NCI-H1092 (cell line): ENCODE measurements at regions not wholly inside any gene's neighbourhood (a gene's known extent, or its start where the extent isn't known, plus 50 kb on each side); places are given as distances from the start of the nearest gene placed in this dataset.
"Not testable (repeated sequence)": the region's sequence is repeated elsewhere in the genome, so short reads cannot be mapped to it uniquely, and the experiment has no call there.

ENCODE experiments used
- DNase-seq: peaks from one replicate; lab custom pipeline; 2025; lab: John Stamatoyannopoulos, UW

DNA sequence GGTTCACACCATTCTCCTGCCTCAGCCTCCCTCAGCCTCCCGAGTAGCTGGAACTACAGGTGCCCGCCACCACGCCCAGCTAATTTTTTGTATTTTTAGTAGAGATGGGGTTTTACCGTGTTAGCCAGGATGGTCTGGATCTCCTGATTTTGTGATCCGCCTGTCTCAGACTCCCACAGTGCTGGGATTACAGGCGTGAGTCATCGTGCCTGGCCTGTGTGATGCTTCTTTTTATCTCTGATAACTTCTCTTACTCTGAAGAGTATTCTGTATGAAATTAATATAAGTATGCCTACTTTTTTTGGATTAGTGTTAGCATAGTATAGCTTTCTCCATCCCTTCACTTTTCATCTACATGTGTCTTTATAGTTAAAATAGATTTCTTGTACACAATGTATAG is 180.8 kb upstream of the GALNT15 start:
- DNase-seq: not testable (repeated sequence)

DNA sequence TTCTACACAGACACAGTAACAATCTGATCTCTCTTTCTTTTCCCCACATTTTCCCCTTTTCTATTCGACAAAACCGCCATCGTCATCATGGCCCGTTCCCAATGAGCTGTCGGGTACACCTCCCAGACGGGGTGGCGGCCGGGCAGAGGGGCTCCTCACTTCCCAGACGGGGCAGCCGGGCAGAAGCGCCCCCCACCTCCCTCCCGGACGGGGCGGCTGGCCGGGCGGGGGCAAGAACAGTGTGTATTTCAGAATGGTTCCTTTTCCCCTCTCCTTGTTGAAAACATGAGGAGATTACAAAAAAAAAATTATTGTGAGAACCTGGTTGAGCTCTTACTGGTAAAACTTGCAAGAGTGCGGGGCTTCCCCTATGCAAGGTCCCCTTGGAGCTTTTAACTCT is 178.0 kb upstream of the GALNT15 start:
- DNase-seq: not testable (repeated sequence)

DNA sequence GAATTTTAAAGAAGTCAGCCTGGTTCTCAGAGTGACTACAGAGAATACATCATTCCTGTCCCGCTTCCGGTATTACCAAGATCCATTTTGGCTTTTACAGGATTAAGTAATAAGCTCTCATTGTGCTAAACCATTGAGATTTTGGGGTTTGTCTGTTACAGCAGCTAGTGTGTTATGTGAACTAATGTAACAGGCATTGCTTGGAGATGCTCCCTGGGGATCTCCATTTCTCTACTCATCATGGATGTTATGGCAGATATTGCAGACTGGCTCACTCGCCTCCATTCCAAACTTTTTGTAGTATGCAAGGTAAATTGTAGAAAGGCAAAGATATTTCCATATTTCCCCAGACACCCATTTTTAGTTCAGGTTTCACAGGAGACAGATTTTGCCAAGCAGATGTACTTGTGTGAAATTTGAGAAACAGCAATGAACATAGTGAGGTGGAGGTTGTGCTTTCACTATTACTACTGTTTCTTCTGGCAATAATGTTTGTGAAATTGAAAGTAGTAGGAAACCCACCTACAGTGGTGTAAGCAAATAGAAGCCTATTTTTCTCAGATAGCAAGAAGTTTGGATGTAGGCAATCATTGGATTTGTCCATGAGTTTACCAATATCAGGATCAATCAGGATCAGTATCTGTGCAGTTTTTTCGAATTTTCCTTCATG is 177.1 kb upstream of the GALNT15 start:
- DNase-seq: no peak

DNA sequence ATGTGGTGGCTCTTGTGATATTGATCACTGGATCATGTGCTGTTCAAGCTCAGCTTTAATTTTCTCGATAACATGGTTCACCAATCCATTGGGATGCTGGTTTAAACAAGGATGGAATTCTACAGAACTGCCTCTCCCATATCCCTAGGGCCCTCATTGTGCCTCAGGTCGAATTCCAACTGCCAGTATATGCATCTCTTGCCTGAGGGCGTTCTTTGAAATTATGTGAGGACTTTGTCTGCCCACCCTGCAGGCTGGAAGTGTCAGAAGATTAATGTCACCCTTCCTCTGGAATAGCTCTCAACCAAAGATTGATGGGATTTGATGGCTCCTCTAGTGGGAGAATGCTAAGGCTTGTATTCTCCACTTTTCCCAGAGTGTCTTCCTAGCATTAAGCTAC is 175.6 kb upstream of the GALNT15 start:
- DNase-seq: no peak

DNA sequence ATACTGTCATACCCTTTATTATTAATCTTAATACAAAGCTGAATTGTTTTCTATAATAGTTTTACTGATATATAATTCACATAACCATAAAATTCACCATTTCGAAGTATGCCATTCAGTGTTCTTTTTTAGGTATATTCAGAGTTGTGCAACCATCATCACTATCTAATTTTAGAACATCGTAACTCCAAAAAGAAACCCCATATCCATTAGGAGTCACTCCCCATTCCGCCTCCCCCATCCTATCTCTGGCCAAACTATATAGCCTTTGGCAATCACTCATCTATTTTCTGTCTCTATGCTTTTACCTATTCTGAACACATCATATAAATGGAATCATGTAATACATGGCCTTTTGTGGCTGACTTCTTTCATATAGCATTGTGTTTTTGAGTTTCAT is 169.7 kb upstream of the GALNT15 start:
- no peak for DNase-seq

DNA sequence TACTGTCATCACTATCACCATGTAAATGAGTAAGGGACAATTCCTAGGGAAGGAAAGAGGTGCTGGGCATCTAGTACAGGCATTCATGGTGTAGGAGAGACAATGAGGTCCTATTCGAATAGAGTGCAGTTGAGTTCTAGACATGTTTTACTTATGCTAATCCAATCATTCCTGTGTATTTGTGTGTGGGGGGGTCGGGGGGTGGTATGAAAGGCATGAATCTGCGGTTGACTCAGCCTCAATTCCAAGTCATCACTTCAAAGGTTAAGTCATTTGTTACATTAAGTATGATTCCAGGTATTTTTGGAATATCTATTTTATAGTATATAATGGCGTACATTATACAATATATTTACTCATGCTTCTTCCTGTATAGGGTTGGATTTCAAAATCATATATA is 163.1 kb upstream of the GALNT15 start:
- no peak for DNase-seq

DNA sequence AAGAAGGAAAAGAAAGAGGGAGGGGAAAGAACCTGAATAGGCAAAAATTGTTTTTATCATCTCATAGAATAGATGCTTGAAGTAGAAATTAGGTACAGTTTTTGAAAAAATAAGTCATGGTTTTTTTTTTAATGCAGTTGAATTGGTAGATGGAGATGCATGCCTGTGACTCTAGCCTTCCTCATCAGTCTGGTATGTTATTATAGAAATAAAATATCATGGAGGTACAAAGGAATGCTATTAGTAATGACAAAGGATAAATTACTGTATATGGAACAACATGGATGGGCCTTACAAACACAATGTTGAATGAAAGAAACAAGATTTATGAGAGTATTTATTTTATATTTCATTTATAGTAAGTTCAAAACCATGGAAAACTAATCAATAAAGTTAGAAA is 162.4 kb upstream of the GALNT15 start:
- no peak for DNase-seq

DNA sequence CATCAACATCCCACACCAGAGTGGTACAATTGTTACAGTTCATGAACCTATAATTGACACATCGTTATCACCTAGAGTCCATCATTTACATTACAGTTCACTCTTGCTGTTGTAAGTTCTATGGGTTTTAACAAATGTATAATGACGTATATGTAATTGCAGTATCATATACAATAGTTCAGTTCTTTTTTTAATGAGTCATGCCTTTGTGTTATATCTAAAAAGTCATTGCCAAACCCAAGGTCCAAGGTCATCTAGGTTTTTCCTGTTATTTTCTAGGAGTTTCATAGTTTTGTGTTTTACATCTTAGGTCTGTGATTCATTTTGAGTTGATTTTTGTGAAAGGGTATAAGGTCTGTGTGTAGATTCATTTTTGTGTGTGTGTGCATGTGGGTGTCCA is 160.9 kb upstream of the GALNT15 start:
- DNase-seq: no peak

DNA sequence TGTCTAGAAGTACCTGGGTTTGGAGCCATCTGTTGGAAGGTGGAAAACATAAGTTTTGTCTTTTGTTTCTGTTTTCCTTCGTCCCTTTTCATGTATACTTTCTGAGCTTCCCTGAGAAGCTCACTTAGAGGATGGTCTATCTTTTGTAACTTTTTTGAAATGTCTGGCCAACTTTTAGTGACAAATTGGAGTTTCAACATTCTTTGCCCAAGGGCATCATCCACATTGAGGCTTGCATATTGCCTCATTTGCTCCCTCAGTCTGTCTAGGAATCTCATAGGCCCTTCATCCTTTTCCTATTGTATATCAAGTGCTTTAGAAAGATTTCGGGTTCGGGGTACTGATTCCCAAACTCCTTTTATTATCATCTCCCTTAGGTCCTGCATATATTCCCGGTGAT is 152.7 kb upstream of the GALNT15 start:
- not testable (repeated sequence) for DNase-seq

DNA sequence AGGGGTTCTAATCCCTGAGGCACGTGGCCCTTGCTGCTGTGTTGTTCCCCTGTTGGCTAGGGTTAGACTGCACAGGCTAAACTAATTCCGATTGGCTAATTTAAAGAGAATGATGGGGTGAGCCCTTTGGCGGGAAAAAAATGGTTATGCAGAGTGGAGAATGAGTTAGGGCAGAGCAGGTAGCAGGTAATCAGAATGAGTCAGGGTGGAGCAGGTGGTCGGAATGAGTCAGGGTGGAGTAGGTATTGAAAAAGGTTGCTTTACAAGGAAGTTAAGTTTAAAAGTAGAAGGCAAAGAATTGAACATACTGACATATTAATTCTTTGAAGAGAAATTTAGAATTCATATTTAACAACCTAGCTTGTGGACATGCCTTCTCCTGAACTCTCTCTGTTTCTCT is 150.6 kb upstream of the GALNT15 start:
- not testable (repeated sequence) for DNase-seq

DNA sequence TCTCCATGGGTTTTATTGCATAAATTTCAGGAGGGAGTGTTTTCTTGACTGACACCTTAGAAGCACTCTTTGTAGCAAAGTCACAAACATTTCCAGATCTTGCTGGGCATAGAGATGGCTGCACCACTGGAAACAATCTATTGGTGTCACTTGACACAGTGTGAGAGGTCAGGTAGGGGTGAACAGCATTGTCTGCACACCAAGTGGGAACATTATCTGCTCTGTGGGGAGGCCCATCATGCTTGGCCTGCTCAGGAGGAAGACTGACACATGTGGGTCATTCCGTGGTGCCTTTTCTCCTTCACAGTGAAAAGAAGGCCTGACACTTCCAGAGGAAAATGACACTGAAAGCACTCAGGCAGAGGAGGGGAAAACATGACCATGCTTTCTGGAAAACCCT is 149.9 kb upstream of the GALNT15 start:
- DNase-seq: no peak

DNA sequence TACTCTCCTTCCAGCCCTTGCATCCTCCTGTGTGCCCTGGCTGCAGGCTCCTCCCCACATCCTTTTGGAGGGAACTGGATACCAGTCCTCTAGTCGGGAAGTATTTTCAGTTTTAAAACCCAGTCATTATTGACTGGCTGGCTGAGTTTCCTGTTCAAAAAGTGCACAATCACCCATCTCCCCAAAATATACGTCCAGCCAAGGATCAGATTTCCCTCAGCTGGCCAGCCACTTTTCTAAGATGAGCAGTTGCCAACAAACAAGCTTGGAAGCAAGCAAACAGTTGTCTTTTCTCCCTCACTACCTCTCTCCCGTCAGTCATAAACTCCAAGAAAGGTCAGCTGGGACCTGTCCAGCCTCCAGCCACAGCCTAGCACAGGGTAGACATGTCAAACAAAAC is 147.7 kb upstream of the GALNT15 start:
- DNase-seq: no peak

DNA sequence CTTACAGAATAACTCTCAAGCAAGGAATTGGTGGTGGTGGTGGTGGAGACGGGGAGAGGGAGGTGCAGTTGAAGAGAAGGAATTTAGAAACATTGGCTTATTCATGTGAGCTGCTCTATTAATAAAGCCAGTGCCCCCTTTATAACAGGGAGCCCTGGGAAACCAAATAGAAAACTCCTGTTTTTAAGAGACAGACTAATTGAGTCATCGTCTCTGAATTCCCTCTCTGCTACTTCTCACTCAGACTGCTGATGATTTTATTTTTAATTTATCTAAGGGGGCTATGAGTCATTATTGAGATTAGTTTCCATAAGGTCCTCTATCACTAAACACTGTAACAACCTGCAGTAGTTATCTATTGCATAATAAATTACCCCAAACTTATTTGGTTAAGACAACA is 145.9 kb upstream of the GALNT15 start:
- no peak for DNase-seq

DNA sequence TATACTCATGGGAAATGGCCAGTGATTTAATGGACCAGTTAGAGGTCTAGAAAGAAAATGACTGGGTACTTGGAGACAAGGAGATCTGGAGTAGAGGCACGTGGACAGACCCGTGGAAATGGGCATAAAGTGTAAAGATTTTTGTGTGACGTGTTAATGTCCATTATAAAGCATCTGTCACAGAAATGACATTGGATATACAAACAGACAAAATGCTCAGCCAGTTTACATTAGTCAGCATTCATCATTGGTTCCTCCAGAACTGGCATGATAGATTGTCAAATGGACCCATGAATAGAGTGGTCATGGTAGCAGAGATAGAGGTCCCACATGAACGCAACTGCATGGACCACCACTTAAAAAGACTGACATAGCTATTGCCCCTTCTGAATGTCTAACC is 144.1 kb upstream of the GALNT15 start:
- DNase-seq: no peak

DNA sequence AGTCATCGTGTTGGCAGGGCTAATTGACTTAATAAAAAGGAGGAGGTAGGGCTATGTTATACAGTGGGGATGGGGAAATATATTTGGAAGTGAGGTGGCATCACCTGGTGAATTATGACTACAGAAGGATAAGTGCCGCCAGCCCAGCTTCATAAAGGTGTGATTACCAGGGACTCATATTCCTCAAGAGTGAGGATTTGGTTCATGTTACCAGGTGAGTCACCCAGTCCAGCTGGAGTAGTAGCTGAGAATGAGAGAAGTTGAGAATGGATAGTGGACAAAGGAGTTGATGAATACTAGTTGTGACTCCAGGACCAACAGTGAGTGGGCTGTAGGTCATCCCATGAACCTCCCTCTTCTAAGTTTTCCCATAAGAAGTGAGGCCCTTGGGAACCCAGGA is 143.0 kb upstream of the GALNT15 start:
- DNase-seq: no peak

DNA sequence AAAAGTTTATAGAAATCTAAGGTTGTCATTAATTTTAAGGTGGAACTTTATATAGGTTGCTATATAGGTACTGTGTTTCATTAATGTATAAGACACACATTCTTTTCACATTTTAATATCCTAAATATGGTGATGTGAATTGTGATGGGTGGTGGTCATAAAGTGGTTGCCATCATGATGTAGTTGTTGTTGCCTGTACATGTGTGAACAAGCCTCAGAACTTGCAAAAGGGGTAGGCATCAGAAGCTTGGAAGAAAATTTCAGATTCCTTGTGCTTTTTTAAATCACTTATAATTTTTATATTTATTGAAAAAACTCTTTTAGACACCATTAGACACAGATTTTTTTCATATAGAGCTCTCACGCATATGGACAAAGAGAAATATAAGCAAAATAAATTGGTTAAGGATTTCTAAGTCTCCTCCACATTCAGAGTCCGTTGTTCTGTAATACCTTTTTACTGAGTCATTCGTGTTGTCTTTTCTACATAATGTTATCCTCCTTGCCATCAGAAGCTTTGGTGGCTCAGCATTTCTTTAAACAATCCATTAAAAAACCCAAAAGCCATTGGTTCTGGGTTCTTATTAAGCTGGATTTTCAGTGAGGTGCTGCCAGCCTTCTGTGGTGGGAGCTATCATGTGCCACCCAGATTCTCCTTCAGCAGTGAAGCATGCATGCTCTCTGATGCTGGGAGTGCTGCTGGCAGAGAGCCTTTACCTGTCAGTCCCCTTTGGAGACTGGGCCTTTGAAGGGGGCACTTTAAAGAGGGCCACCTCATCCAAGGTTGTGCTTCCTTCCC is 140.4 kb upstream of the GALNT15 start:
- DNase-seq: no peak

DNA sequence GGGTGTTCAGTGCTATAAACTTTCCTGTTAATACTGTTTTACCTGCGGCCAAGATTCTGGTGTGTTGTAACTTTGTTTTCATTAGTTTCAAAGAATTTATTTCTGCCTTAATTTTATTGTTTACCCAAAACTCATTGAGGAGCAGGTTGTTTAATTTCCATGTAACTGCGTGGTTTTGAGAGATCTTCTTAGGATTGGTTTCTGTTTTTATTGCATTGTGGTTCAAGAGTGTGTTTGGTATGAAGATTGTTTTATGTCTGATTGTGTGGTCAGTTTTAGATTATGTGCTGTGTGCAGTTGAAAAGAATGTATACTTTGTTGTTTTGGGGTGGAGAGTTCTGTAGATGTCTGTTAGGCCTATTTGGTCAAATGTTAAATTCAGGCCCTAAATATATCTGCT is 133.5 kb upstream of the GALNT15 start:
- no peak for DNase-seq

DNA sequence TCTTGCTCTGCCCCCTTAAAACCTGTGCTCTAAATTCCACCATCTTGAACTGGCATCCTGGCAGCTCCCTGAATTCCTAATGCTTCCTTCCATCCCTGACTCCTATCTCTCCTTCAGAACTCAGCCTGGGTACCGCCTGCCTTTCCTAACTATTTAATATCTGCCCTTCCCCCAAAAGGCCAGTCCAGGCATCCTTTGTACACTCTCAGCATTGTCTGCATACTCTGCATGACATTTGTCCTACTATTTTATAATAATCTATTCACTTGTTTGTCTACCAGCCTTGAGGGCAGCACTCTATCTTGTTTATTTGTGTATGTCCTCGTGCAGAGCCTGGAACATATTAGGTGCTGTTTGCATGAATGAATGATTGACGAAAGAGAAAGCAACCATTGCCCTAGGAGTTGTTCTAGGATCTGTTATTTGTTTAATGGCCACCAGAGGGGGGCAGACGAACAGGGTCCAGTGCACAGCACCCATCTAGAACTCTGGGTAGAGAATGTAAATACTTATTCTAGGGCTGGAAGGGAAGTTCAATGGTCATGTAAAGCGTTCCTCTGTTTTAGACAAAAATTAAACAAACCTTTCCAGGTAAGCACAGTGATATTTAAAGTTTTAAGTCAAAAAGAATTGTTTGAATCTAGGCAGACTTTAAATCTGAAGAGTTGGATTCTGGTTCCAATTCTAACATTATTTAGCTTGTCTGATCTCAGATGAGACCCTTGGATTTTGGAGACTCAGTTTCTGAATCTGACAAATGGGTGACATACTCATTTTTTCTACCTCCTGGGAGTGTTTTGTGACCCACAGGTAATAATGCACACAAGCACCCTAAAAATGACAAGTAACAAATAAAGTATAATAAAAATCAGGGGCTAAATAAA is 125.8 kb upstream of the GALNT15 start:
- DNase-seq: peak; percentile 30

DNA sequence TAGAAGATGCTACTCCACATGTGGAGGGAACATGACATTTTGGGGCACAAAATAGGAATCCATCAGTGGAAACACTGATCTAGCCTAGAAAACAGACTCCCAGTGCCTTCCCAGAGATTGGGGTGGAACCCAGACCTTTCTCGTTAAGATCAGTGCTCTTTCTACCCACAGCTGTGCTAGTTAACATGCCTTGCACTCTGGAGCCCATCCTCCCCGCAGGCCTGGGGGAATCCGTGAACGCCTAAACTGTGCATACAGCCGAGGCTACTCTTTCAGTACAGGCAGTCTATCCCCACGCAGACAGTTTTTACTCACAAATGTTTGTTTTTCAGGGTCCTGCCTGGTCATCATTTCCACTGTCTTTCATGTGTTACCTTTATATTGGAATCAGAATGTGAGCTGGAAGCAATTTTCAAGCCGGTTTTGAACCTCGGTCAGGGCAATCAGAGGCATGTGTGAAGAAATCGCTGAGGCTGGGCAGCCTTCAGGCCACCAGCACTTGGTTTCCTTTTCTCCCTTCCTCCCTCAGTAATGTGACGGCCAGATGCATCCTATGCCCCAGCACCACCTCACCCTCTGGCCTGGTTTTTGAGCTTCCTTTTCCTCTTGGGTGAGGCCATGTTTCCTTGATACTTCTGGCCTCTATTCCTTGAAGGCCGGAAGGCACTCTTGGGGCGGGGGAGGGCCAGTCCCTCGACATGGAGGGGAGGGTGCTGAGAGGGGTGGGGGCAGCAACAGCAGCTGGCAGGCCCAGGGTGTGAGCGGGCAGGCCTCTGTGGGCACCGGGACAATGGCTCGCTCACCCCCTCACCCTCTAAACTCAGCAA is 123.6 kb upstream of the GALNT15 start:
- DNase-seq: no peak

DNA sequence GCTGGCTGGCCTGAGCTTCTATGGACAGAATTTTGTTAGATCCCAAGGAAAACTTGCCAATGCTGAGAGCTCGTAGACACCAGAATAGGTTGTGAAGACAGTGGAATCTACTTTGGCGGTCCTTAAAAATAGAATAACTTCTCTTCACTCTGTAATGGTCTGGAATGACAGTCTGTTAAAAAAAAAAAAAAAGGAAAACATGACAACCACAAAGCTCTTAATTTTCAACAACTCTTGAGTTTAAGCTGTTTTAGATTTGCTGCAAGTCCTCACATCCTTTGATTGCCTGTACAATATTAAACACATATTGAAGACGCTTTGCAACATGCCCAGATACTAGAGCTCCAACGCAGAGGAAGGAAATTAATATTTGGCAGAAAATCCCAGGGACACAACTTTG is 122.8 kb upstream of the GALNT15 start:
- DNase-seq: no peak

DNA sequence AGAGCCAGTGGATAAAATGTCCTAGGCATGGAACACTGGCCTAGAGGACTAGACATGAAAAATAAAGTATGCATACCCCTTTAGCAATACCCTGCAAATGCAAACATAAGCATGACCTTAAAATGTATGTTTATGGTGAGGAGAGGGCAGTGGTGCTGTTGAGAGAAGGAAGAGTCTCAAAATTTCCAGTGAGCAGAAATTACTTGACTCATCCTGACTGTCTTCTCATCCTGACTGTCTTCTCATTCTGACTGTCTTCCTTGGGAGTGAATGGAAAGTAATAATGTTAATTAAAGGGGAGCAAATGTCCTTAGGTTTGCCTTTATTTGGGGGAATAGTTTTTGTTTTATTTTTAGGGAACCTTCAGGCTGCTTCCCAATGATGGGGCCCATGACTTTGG is 121.5 kb upstream of the GALNT15 start:
- DNase-seq: no peak

DNA sequence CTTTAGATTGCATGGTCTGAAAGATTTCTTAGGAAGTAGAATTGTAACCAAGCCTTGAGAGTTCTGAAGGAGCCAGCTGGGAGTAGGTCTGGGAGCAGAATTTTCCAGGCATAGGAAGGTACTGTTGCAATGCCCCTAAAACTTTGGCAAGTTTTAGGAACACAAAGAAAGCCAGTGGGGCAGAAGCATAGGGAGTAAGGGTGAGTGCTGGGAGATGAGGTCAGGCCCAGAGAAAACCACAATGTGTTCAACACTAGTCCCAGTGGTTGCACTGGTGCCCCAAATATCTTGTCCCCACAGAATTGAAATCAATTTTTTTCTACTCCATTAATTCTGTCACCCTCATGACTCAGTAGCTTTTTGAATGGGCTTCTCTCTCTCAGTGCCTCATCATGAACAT is 120.7 kb upstream of the GALNT15 start:
- no peak for DNase-seq
